CD8-positive, alpha-beta memory T cell (primary cell): ENCODE measurements at regions not wholly inside any gene's neighbourhood (a gene's known extent, or its start where the extent isn't known, plus 50 kb on each side); places are given as distances from the start of the nearest gene placed in this dataset.

Source experiments
- CTCF ChIA-PET: fragments of 350-600 bp; sonication (Branson Sonifier 250); formaldehyde crosslinking; loops from one replicate; lab custom pipeline; 2021; ENCODE audit warnings: antibody characterized with exemption; lab: Charles Lee
- POLR2A ChIA-PET: fragments of 350-600 bp; sonication (Branson Sonifier 250); formaldehyde crosslinking; loops from one replicate; lab custom pipeline; 2021; ENCODE audit warnings: antibody characterized with exemption; lab: Charles Lee
- DNase-seq, 5 donors: peaks; one replicate each; pipeline versions ENCODE4 v3.0.0 to v3.0.0-alpha.2; 2020 to 2022; ENCODE audit warnings: mixed read lengths in 1 of 5
- H3K27ac ChIP-seq: one replicate; pipeline ENCODE4 v1.7.0; 2013; ENCODE audit warnings: low read depth, mild to moderate bottlenecking, low read length, moderate library complexity
- H3K27me3 ChIP-seq: 2 replicates; pipeline ENCODE4 v1.7.0; 2013; ENCODE audit warnings: low read length, mild to moderate bottlenecking; ENCODE audit not compliant: insufficient read depth, poor library complexity, severe bottlenecking
- H3K36me3 ChIP-seq: 2 replicates; pipeline ENCODE4 v1.7.0; 2013; ENCODE audit warnings: mild to moderate bottlenecking, low read length, moderate library complexity; ENCODE audit not compliant: insufficient read depth
- H3K4me1 ChIP-seq: 2 replicates; pipeline ENCODE4 v1.7.0; 2013; ENCODE audit warnings: mild to moderate bottlenecking, low read length, moderate library complexity; ENCODE audit not compliant: insufficient read depth
- H3K4me3 ChIP-seq: 2 replicates; pipeline ENCODE4 v1.7.0; 2013; ENCODE audit warnings: mild to moderate bottlenecking, low read length
- H3K9me3 ChIP-seq: 2 replicates; pipeline ENCODE4 v1.7.0; 2013; ENCODE audit warnings: mild to moderate bottlenecking, low read length
- H3K27ac Mint-ChIP-seq, 8 donors: one replicate each; pipeline ENCODE4 v1.8.0; 2020 to 2021; ENCODE audit warnings: mixed read lengths in 8 of 8, mild to moderate bottlenecking in 6 of 8, inconsistent platforms in 3 of 8, moderate library complexity in 3 of 8
- H3K27me3 Mint-ChIP-seq, 2 donors: one replicate each; pipeline ENCODE4 v1.8.0; 2020 to 2021; ENCODE audit warnings: mixed read lengths in 2 of 2, mild to moderate bottlenecking in 1 of 2, moderate library complexity in 1 of 2
- H3K36me3 Mint-ChIP-seq, 3 donors: one replicate each; pipeline ENCODE4 v1.8.0; 2020 to 2021; ENCODE audit warnings: mixed read lengths in 3 of 3, inconsistent platforms in 1 of 3, mild to moderate bottlenecking in 1 of 3
- H3K4me1 Mint-ChIP-seq, 3 donors: one replicate each; pipeline ENCODE4 v1.8.0; 2020 to 2021; ENCODE audit warnings: mixed read lengths in 3 of 3, inconsistent platforms in 1 of 3, mild to moderate bottlenecking in 1 of 3
- H3K4me3 Mint-ChIP-seq, 7 donors: one replicate each; pipeline ENCODE4 v1.8.0; 2020 to 2021; ENCODE audit warnings: mixed read lengths in 7 of 7, mild to moderate bottlenecking in 6 of 7, moderate library complexity in 4 of 7, inconsistent platforms in 2 of 7
- H3K9me3 Mint-ChIP-seq, 5 donors: one replicate each; pipeline ENCODE4 v1.8.0; 2020 to 2022; ENCODE audit warnings: mixed read lengths in 5 of 5, mild to moderate bottlenecking in 3 of 5, moderate library complexity in 2 of 5, inconsistent platforms in 1 of 5

DNA sequence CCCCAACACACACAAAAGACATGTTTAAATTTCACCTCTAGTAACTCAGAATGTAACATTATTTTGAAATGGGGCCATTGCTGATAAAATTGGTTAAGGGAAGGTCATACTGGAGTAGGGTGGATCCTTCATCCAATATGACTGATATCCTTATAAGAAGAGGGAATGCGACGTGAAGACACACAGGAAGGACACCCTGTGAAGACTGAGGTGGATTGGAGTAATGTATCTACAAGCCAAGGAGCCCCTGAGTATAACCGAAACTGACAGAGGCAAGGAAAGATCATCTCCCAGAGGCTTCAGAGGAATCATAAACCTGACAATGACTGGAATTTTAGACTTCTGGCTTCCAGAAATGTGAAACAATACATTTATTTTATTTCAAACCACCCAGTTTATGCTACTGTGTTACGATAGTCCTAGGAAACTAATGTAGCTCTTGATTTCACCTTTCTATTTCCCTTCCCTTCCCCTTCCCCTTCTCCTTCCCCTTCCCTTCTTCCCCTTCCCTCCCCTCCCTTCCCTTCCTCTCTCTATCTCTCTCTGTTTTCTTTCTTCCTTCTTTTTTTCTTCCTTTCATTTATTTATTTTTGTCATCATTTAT is 1775.4 kb downstream of the LRRC4C start:
- H3K36me3 ChIP-seq: no peaks in the 10 kb centered on the region
- Mint-ChIP-seq H3K4me3 (no peak overlapping the region), H3K36me3 (no peaks in the 10 kb centered on the region), H3K4me1 (no peaks in the 10 kb centered on the region), H3K27me3 (no peaks in the 10 kb centered on the region), H3K9me3 (peaks cover 6 to 20% (median 17%) of the 10 kb centered on the region in 5 donors), H3K27ac (no peak overlapping the region)
- no peaks in the 10 kb centered on the region for H3K4me1 ChIP-seq
- DNase-seq: no peak
- H3K9me3 ChIP-seq: no peaks in the 10 kb centered on the region
- H3K27ac ChIP-seq: no peak overlapping the region
- no peaks in the 10 kb centered on the region for H3K27me3 ChIP-seq
- H3K4me3 ChIP-seq: no peak overlapping the region
- POLR2A ChIA-PET: no interaction called here
- CTCF ChIA-PET: no interaction called here

GRCh38 chr11:39683288-39683950 is 1776.0 kb downstream of the LRRC4C start:
- Histone ChIP-seq H3K27me3 (no peaks in the 10 kb centered on the region), H3K4me3 (no peak overlapping the region), H3K9me3 (no peaks in the 10 kb centered on the region), H3K4me1 (no peaks in the 10 kb centered on the region), H3K36me3 (no peaks in the 10 kb centered on the region), H3K27ac (no peak overlapping the region)
- Mint-ChIP-seq H3K27me3 (no peaks in the 10 kb centered on the region), H3K4me1 (no peaks in the 10 kb centered on the region), H3K36me3 (no peaks in the 10 kb centered on the region), H3K27ac (no peak overlapping the region), H3K9me3 (peaks cover 6 to 20% (median 17%) of the 10 kb centered on the region in 5 donors), H3K4me3 (no peak overlapping the region)
- ChIA-PET POLR2A (no interaction called here), CTCF (no interaction called here)
- no peak for DNase-seq

DNA sequence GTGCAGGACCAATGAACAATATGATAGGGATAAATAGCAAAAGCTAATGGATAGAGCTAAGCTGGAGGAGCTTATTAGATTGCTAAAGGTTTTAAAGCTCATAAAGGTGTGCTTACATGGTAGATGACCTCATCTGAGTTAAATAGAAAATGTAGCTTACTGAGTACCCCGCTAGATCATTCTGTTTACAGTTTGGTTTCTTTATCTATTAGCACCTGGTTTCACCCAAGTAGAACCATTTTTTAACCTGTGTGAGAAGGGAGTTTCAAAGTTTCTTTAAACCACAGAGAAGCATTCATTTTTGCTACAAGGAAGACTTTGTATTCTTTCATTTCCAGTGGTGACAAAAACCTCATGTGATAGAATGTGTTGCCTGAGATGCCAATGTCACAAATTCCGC is 1778.0 kb downstream of the LRRC4C start:
- Histone ChIP-seq H3K36me3 (no peaks in the 10 kb centered on the region), H3K4me3 (no peak overlapping the region), H3K9me3 (no peaks in the 10 kb centered on the region), H3K27me3 (no peaks in the 10 kb centered on the region), H3K4me1 (no peaks in the 10 kb centered on the region), H3K27ac (no peak overlapping the region)
- ChIA-PET CTCF (no interaction called here), POLR2A (no interaction called here)
- H3K9me3 Mint-ChIP-seq: peaks cover 6 to 22% (median 17%) of the 10 kb centered on the region in 5 donors
- no peak overlapping the region for H3K27ac Mint-ChIP-seq
- no peak overlapping the region for H3K4me3 Mint-ChIP-seq
- H3K36me3 Mint-ChIP-seq: no peaks in the 10 kb centered on the region
- H3K27me3 Mint-ChIP-seq: no peaks in the 10 kb centered on the region
- no peak for DNase-seq
- no peaks in the 10 kb centered on the region for H3K4me1 Mint-ChIP-seq

GRCh38 chr11:39678996-39679395 is 1780.5 kb downstream of the LRRC4C start:
- POLR2A ChIA-PET: no interaction called here
- Mint-ChIP-seq H3K27ac (no peak overlapping the region), H3K36me3 (no peaks in the 10 kb centered on the region), H3K4me1 (no peaks in the 10 kb centered on the region), H3K4me3 (no peak overlapping the region), H3K27me3 (no peaks in the 10 kb centered on the region), H3K9me3 (peaks cover 3 to 16% (median 11%) of the 10 kb centered on the region in 5 donors)
- no peak overlapping the region for H3K4me3 ChIP-seq
- no peak for DNase-seq
- H3K36me3 ChIP-seq: no peaks in the 10 kb centered on the region
- no peaks in the 10 kb centered on the region for H3K27me3 ChIP-seq
- H3K9me3 ChIP-seq: no peaks in the 10 kb centered on the region
- no peak overlapping the region for H3K27ac ChIP-seq
- H3K4me1 ChIP-seq: no peaks in the 10 kb centered on the region
- CTCF ChIA-PET: no interaction called here

DNA sequence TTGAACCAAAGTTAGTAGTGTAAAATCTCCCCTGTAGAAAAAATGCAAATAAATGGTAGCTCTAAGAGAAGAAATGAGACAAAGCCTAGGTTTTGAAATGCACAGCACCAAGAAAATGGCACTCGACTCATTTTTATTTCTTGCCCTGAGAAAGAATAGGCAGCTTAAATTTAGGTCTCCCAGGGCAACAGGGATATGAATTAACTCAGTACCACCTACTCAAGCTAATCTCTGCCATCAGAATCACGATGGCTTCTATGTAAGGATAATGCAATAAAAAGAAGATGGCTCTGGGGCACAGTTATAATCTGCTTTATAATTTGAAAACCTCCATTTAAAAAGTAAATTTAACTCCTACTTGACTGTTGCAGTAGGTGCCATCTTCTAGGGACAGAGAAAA is 1784.3 kb downstream of the LRRC4C start:
- POLR2A ChIA-PET: no interaction called here
- H3K4me1 ChIP-seq: no peaks in the 10 kb centered on the region
- no peak overlapping the region for H3K27ac Mint-ChIP-seq

DNA sequence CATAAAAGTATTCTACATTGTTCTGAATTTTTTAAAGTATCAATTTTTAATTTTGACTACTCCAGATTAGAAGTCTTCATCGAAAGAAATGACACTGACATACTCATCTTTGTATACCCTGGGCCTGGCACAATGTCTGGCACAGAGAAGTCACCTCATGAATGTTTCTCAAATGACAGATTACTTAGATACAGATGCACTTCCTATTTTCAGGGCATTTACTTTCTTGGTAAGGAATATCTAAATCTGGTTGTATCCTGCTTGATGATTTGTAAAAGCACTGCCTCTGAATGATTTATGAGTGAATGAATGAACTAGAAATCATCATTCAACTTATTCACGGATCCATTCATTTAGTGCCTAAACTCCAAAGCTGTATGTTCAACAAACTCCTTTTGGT is 1784.7 kb downstream of the LRRC4C start:
- no peaks in the 10 kb centered on the region for H3K4me1 Mint-ChIP-seq

More for the DNA sequence above, 1784.3 kb downstream of the LRRC4C start:
- CTCF ChIA-PET: no interaction called here
- H3K36me3 Mint-ChIP-seq: no peaks in the 10 kb centered on the region
- H3K9me3 Mint-ChIP-seq: peaks cover 0 to 13% (median 5%) of the 10 kb centered on the region in 5 donors
- H3K4me3 Mint-ChIP-seq: no peak overlapping the region
- no peaks in the 10 kb centered on the region for H3K4me1 Mint-ChIP-seq
- Histone ChIP-seq H3K36me3 (no peaks in the 10 kb centered on the region), H3K9me3 (no peaks in the 10 kb centered on the region), H3K27me3 (no peaks in the 10 kb centered on the region), H3K27ac (no peak overlapping the region), H3K4me3 (no peak overlapping the region)
- no peak for DNase-seq
- H3K27me3 Mint-ChIP-seq: no peaks in the 10 kb centered on the region

DNA sequence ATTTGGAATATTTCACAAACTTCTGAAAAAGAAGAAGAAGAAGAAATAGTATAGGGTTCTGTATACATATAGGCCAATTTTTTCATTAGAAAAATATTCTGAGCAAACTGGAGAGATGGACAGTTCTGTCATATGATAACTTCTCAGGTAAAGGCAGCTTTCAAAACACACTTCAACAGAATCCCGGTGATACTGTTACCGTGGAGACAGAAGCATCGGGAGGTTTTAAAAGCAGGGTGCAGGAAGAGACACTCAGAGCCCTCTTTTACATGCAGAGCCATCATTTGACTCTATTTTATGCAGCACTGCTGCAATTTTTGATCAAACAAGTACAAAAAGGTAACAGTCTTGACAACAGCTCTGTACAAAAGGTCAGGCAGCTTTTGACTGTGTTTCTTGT is 1785.4 kb downstream of the LRRC4C start:
- DNase-seq: no peak
- H3K4me1 Mint-ChIP-seq: no peaks in the 10 kb centered on the region
- H3K9me3 Mint-ChIP-seq: peaks cover 0 to 11% (median 4%) of the 10 kb centered on the region in 5 donors
- Histone ChIP-seq H3K27me3 (no peaks in the 10 kb centered on the region), H3K27ac (no peak overlapping the region), H3K36me3 (no peaks in the 10 kb centered on the region), H3K9me3 (no peaks in the 10 kb centered on the region), H3K4me3 (no peak overlapping the region), H3K4me1 (no peaks in the 10 kb centered on the region)
- no peak overlapping the region for H3K27ac Mint-ChIP-seq
- ChIA-PET CTCF (no interaction called here), POLR2A (no interaction called here)
- H3K36me3 Mint-ChIP-seq: no peaks in the 10 kb centered on the region
- H3K4me3 Mint-ChIP-seq: no peak overlapping the region
- H3K27me3 Mint-ChIP-seq: no peaks in the 10 kb centered on the region

More for the DNA sequence above, 1784.7 kb downstream of the LRRC4C start:
- DNase-seq: no peak
- Mint-ChIP-seq H3K4me3 (no peak overlapping the region), H3K9me3 (peaks cover 0 to 11% (median 4%) of the 10 kb centered on the region in 5 donors), H3K27ac (no peak overlapping the region), H3K36me3 (no peaks in the 10 kb centered on the region), H3K27me3 (no peaks in the 10 kb centered on the region)
- H3K4me3 ChIP-seq: no peak overlapping the region
- ChIA-PET CTCF (no interaction called here), POLR2A (no interaction called here)
- H3K9me3 ChIP-seq: no peaks in the 10 kb centered on the region
- no peaks in the 10 kb centered on the region for H3K4me1 ChIP-seq
- H3K36me3 ChIP-seq: no peaks in the 10 kb centered on the region
- no peaks in the 10 kb centered on the region for H3K27me3 ChIP-seq
- H3K27ac ChIP-seq: no peak overlapping the region

DNA sequence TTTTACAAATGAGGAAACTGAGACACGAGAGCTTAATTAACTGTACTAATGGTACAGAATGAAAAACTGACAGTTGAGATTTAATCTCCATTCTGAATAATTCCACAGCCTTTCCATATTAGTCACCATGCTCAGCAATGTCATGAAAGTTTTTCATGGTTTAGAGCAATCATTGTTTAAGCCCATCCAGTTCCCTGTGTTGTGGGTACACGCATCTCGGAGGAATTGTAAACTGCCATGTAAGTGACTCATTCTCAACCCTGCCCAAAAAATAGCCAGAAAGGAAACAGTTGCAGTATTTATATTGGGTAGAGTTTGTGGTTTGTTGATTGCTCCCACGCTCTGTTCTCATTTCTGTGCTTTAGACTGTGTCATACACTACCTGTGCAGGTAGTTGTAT is 1790.8 kb downstream of the LRRC4C start:
- H3K27ac ChIP-seq: no peak overlapping the region
- H3K4me3 ChIP-seq: no peak overlapping the region
- no peaks in the 10 kb centered on the region for H3K27me3 Mint-ChIP-seq
- H3K4me1 Mint-ChIP-seq: no peaks in the 10 kb centered on the region
- DNase-seq: no peak
- H3K9me3 Mint-ChIP-seq: peaks cover 0 to 21% (median 14%) of the 10 kb centered on the region in 5 donors
- H3K36me3 Mint-ChIP-seq: no peaks in the 10 kb centered on the region
- no peaks in the 10 kb centered on the region for H3K36me3 ChIP-seq
- H3K27me3 ChIP-seq: no peaks in the 10 kb centered on the region
- no peaks in the 10 kb centered on the region for H3K4me1 ChIP-seq
- no peak overlapping the region for H3K4me3 Mint-ChIP-seq
- POLR2A ChIA-PET: no interaction called here
- CTCF ChIA-PET: no interaction called here
- no peaks in the 10 kb centered on the region for H3K9me3 ChIP-seq
- no peak overlapping the region for H3K27ac Mint-ChIP-seq
